Mammary epithelial cell (primary cell): ENCODE measurements at regions not wholly inside any gene's neighbourhood (a gene's known extent, or its start where the extent isn't known, plus 50 kb on each side); places are given as distances from the start of the nearest gene placed in this dataset.

ENCODE experiments used
- CTCF ChIP-seq, 2 donors: IDR thresholded peaks in 1 of 2; conservative IDR thresholded peaks in 1 of 2; 2 replicates each; pipeline ENCODE4 v1.5.1; 2011 to 2012; ENCODE audit warnings: inconsistent platforms in 2 of 2, low read length in 2 of 2, mild to moderate bottlenecking in 2 of 2, control low read depth in 1 of 2, low read depth in 1 of 2; ENCODE audit not compliant: insufficient read depth in 1 of 2; ENCODE audit errors: extremely low read depth in 1 of 2
- EZH2 ChIP-seq: IDR thresholded peaks from 2 replicates; pipeline ENCODE4 v1.6.1; 2012; ENCODE audit warnings: low read length, inconsistent platforms, borderline replicate concordance

GRCh38 chr5:37979559-37979958 is 139.7 kb upstream of the GDNF start:
- TF ChIP-seq CTCF (conservative IDR thresholded peaks at IDR 0.05 in 1 of 2, IDR thresholded peaks at IDR 0.05 in 1 of 2; ENCODE audit: extremely low read depth in 1 of 2, insufficient read depth in 1 of 2, low read depth in 1 of 2, low read length in 2 of 2) (no peak), EZH2 (no peak)
